Omental fat pad (tissue), 3 donors: ENCODE measurements at regions not wholly inside any gene's neighbourhood (a gene's known extent, or its start where the extent isn't known, plus 50 kb on each side); places are given as distances from the start of the nearest gene placed in this dataset.
"Not testable (repeated sequence)": the region's sequence is repeated elsewhere in the genome, so short reads cannot be mapped to it uniquely, and the experiment has no call there.

ENCODE experiments used
- ATAC-seq: fragments of 150-250 bp; one replicate; pipeline ENCODE4 v1.9.1; 2016; ENCODE audit warnings: mild to moderate bottlenecking, moderate library complexity; ENCODE audit not compliant: low FRiP score
- DNase-seq: peaks from one replicate; pipeline ENCODE4 v3.0.0-alpha.2; 2019; ENCODE audit warnings: low spot score
- TF ChIP-seq, protein P1 (sequence below), 3 donors: fragments of 450-650 bp; IDR thresholded peaks; one replicate each; pipeline ENCODE4 v1.5.1; 2016 to 2017; ENCODE audit warnings: antibody characterized with exemption in 3 of 3, mild to moderate bottlenecking in 3 of 3, moderate library complexity in 2 of 3

DNA sequence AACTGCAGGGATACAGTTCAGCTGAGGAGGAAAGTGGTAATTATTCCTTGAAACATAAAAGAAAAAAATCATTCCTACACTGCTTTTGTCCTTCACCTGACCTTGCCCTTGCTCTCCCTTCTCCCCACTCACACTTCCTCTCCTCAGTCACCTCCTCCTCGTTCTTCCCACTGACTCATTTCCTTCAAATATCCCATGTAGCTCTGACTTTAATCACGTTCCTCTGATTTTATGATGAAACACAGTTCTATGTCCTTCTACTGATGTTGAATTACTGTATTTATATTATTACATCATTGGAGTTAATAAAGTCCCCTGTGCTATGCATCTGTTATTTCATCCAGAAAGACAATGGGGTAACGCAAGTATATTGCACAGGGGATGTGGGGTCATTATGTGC, 575.6 kb downstream of the POM121L12 start:
- ATAC-seq (no peak), DNase-seq (no peak)
- TF ChIP-seq, protein P1, sequence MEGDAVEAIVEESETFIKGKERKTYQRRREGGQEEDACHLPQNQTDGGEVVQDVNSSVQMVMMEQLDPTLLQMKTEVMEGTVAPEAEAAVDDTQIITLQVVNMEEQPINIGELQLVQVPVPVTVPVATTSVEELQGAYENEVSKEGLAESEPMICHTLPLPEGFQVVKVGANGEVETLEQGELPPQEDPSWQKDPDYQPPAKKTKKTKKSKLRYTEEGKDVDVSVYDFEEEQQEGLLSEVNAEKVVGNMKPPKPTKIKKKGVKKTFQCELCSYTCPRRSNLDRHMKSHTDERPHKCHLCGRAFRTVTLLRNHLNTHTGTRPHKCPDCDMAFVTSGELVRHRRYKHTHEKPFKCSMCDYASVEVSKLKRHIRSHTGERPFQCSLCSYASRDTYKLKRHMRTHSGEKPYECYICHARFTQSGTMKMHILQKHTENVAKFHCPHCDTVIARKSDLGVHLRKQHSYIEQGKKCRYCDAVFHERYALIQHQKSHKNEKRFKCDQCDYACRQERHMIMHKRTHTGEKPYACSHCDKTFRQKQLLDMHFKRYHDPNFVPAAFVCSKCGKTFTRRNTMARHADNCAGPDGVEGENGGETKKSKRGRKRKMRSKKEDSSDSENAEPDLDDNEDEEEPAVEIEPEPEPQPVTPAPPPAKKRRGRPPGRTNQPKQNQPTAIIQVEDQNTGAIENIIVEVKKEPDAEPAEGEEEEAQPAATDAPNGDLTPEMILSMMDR (IDR thresholded peaks at IDR 0.05), result no peak

DNA sequence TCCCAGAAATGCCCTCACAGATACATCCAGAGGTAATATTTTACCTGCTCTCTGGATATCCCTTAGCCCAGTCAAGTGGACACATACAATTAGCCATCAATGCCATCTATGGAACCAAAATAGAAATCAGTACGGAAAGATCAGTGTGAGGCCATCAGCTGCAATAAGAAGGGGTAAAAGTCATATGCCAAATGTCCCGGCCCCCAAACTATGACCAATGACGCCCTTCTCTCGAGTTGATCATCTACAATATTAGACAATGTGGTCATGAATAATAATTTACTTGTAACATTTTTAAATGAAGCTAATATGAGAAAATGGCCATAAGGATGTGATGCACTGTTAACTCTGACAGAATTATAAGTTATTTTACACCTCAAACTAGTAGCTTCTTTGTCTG, 588.9 kb downstream of the POM121L12 start:
- ATAC-seq (no peak), DNase-seq (no peak)
- TF ChIP-seq, protein P1 (IDR thresholded peaks at IDR 0.05), result no peak

DNA sequence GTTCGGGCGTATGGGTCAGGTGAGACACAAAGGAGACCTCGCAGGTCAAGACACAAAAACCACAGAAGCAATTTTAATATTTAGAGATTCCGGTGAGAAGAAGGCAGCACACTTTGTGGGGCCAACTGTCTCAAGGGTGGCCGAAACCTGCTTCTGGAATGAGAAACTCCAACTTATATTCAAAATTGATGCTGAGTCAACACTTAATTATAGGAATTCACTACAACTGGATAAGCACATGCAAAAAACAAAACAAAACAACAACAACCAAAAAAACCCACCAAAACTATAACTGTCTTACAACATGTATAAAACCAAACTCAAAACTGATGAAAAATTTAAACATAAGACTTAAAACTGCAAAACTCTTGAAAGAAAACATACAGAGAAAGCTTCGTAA, 593.3 kb downstream of the POM121L12 start:
- TF ChIP-seq, protein P1 (IDR thresholded peaks at IDR 0.05), result no peak
- ATAC-seq (no peak), DNase-seq (no peak)

DNA sequence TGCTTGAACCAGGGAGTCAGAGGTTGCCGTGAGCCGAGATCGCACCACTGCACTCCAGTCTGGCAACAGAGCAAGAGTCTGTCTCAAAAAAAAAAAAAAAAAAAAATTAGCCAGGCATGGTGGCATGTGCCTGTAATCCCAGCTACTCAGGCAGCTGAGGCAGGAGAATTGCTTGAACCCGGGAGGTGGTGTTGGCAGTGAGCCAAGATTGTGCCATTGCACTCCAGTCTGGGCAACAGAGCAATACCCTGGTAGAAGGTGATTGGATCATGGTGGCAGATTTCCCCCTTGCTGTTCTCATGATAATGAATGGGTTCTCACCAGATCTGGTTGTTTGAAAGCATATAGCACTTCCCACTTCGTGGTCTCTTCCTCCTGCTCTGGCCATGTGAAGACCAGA, 599.8 kb downstream of the POM121L12 start:
- DNase-seq, ATAC-seq: not testable (repeated sequence)

DNA sequence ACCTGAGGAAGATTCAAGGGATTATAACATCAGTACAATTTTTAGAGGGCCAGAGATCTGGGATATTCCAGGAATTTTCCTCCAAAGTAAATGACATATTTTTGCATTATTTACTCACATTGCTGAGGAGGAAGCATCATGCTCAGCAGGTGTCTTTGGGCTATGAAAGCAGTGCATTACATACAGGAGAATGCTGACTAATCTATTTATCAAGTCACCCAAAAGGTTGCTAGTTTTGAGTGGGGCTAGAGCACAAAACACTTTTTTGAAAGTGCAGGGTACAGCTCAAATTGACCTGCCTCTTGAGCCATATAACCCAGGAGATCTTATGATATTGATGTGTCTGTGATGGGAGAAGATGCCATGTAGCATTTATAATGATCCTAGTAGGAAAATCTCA, 603.1 kb downstream of the POM121L12 start:
- DNase-seq, result no peak
- TF ChIP-seq, protein P1 (IDR thresholded peaks at IDR 0.05), result no peak
- ATAC-seq, result no peak

DNA sequence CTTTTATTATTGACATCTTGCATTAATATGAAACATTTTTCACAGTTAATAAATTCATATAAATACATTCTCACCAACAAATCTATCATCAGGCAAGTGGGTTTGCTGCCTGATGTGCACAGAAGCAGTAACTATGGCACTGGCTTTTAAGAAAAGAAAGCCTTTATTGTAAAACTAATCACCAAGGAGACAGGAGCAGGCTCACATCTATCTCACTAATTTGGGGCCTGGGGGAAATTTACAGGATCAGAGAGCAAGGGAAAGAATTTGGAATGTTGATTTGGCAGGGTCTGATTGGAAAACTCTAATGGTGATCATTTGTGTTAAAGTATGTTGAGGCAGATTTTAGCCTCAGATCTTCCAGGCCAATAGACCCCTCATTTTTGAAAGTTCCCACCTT, 605.7 kb downstream of the POM121L12 start:
- DNase-seq (no peak), ATAC-seq (no peak)
- TF ChIP-seq, protein P1 (IDR thresholded peaks at IDR 0.05), result no peak

DNA sequence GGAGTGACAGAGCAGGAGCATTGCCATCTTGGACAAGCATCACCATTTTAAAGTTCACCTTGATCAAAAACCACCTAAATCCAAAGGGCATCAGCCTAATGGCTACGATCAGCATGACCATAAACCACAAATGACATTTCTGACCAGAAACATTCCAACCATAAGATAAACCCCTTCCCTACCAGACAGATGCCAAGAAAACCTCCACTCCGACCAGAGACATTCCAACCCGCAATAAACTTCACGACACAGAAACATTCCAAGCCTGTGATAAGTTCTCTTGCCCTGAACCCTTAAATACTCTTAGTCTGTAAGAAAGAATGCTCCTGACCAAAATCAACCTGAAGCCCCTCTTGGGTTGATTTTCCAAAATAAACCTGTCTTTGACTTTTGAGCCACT, 606.9 kb downstream of the POM121L12 start:
- no peak for DNase-seq

More for the DNA sequence above, 606.9 kb downstream of the POM121L12 start:
- no peak for ATAC-seq
- TF ChIP-seq, protein P1 (IDR thresholded peaks at IDR 0.05), result no peak
